GM10266 (cell line): ENCODE measurements at regions not wholly inside any gene's neighbourhood (a gene's known extent, or its start where the extent isn't known, plus 50 kb on each side); places are given as distances from the start of the nearest gene placed in this dataset.

Experiments
- DNase-seq: peaks from one replicate; pipeline ENCODE4 v3.0.0; 2012; ENCODE audit errors: extremely low spot score
- CTCF ChIP-seq: IDR thresholded peaks from 2 replicates; pipeline ENCODE4 v1.5.1; 2012; ENCODE audit warnings: mild to moderate bottlenecking, low read depth; ENCODE audit not compliant: control insufficient read depth, insufficient read depth; ENCODE audit errors: missing control alignments

GRCh38 chr2:11043245-11043644 lies 112.0 kb upstream of the SLC66A3 start:
- TF ChIP-seq CTCF, result no peak
- no peak for DNase-seq

- no peak for TF ChIP-seq CTCF
These were observed 111.1 kb upstream of the SLC66A3 start for GRCh38 chr2:11044201-11044600.

GRCh38 chr2:11045294-11045693 lies 110.0 kb upstream of the SLC66A3 start:
- no peak for TF ChIP-seq CTCF
- DNase-seq, result no peak

More at GRCh38 chr2:11044201-11044600, 111.1 kb upstream of the SLC66A3 start:
- DNase-seq, result no peak

- no peak for DNase-seq
- no peak for TF ChIP-seq CTCF
These were observed 106.8 kb upstream of the SLC66A3 start for GRCh38 chr2:11048335-11049008.

- TF ChIP-seq CTCF, result no peak
- DNase-seq, result no peak
These were observed 104.7 kb upstream of the SLC66A3 start for GRCh38 chr2:11050565-11050964.

GRCh38 chr2:11051280-11051679 lies 104.0 kb upstream of the SLC66A3 start:
- TF ChIP-seq CTCF, result no peak
- DNase-seq, result no peak

- TF ChIP-seq CTCF, result no peak
- no peak for DNase-seq
These were observed 101.7 kb upstream of the SLC66A3 start for GRCh38 chr2:11053546-11053945.
